Peyer's patch (tissue), 4 donors: ENCODE measurements at regions not wholly inside any gene's neighbourhood (a gene's known extent, or its start where the extent isn't known, plus 50 kb on each side); places are given as distances from the start of the nearest gene placed in this dataset.

Experiments used
- DNase-seq, 3 donors: peaks; one replicate each; pipeline ENCODE4 v3.0.0-alpha.2; 2017 to 2019
- H3K27ac ChIP-seq, 4 donors: fragments of 200-600 bp; sonication (generic); one replicate each; pipeline ENCODE4 v1.5.1; 2016 to 2019
- H3K27me3 ChIP-seq, 2 donors: fragments of 200-600 bp; sonication (generic); one replicate each; pipeline ENCODE4 v1.5.1; 2019
- H3K36me3 ChIP-seq, 3 donors: fragments of 200-600 bp; sonication (generic); one replicate each; pipeline ENCODE4 v1.5.1; 2016 to 2019
- H3K4me1 ChIP-seq, 4 donors: fragments of 200-600 bp; sonication (generic); one replicate each; pipeline ENCODE4 v1.5.1; 2016 to 2019
- H3K4me3 ChIP-seq, 4 donors: fragments of 200-600 bp; sonication (generic); 1 replicate in 3 of 4; 2 replicates in 1 of 4; pipeline ENCODE4 v1.5.1; 2016 to 2019; ENCODE audit warnings: mild to moderate bottlenecking in 1 of 4
- H3K9me3 ChIP-seq, 4 donors: fragments of 200-600 bp; sonication (generic); one replicate each; pipeline ENCODE4 v1.5.1; 2016 to 2019; ENCODE audit warnings: mild to moderate bottlenecking in 1 of 4
- POLR2A ChIP-seq, 2 donors: fragments of 450-650 bp; IDR thresholded peaks; one replicate each; pipeline ENCODE4 v1.5.1; 2017; ENCODE audit warnings: antibody characterized with exemption in 2 of 2, mild to moderate bottlenecking in 2 of 2, moderate library complexity in 2 of 2
- TF ChIP-seq, protein P1 (sequence below), 6 experiments: fragments of 450-650 bp in 4 of 6; fragments of 200-600 bp in 2 of 6; sonication (generic) in 1 of 6; IDR thresholded peaks; one replicate each; pipeline ENCODE4 v1.5.1; 2017 to 2019; ENCODE audit warnings: antibody characterized with exemption in 6 of 6, mild to moderate bottlenecking in 3 of 6, moderate library complexity in 1 of 6

GRCh38 chr15:95417761-95418160 is 912.7 kb upstream of the NR2F2 start:
- H3K27me3 ChIP-seq: no peaks in the 10 kb centered on the region
- no peaks in the 10 kb centered on the region for H3K36me3 ChIP-seq
- TF ChIP-seq POLR2A (IDR thresholded peaks at IDR 0.05): no peak
- no peak overlapping the region for H3K4me3 ChIP-seq
- no peak for DNase-seq
- no peaks in the 10 kb centered on the region for H3K4me1 ChIP-seq
- no peak overlapping the region for H3K27ac ChIP-seq
- no peaks in the 10 kb centered on the region for H3K9me3 ChIP-seq

DNA sequence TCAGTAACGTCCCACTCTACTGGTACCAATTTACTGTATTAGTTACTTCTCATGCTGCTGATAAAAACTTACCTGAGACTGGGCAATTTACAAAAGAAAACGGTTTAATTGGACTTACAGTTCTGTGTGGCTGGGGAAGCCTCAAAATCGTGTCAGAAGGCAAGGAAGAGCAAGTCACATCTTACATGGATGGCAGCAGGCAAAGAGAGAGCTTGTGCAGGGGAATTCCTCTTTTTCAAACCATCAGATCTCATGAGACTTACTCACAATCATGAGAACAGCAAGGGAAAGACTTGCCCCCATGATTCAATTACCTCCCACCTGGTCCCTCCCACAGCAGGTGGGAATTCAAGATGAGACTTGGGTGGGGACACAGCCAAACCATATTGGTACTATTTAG is 908.2 kb upstream of the NR2F2 start:
- Histone ChIP-seq H3K27me3 (no peaks in the 10 kb centered on the region), H3K4me1 (no peaks in the 10 kb centered on the region), H3K9me3 (no peaks in the 10 kb centered on the region)

GRCh38 chr15:95425859-95426258 is 904.6 kb upstream of the NR2F2 start:
- Histone ChIP-seq H3K36me3 (no peaks in the 10 kb centered on the region), H3K9me3 (no peaks in the 10 kb centered on the region), H3K4me1 (no peaks in the 10 kb centered on the region), H3K27ac (no peak overlapping the region), H3K27me3 (no peaks in the 10 kb centered on the region), H3K4me3 (no peak overlapping the region)
- no peak for DNase-seq
- TF ChIP-seq, protein P1, sequence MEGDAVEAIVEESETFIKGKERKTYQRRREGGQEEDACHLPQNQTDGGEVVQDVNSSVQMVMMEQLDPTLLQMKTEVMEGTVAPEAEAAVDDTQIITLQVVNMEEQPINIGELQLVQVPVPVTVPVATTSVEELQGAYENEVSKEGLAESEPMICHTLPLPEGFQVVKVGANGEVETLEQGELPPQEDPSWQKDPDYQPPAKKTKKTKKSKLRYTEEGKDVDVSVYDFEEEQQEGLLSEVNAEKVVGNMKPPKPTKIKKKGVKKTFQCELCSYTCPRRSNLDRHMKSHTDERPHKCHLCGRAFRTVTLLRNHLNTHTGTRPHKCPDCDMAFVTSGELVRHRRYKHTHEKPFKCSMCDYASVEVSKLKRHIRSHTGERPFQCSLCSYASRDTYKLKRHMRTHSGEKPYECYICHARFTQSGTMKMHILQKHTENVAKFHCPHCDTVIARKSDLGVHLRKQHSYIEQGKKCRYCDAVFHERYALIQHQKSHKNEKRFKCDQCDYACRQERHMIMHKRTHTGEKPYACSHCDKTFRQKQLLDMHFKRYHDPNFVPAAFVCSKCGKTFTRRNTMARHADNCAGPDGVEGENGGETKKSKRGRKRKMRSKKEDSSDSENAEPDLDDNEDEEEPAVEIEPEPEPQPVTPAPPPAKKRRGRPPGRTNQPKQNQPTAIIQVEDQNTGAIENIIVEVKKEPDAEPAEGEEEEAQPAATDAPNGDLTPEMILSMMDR (IDR thresholded peaks at IDR 0.05): no peak
- no peak for TF ChIP-seq POLR2A (IDR thresholded peaks at IDR 0.05)

More for the DNA sequence above, 908.2 kb upstream of the NR2F2 start:
- TF ChIP-seq, protein P1 (IDR thresholded peaks at IDR 0.05): no peak
- TF ChIP-seq POLR2A (IDR thresholded peaks at IDR 0.05): no peak
- Histone ChIP-seq H3K4me3 (no peak overlapping the region), H3K27ac (no peak overlapping the region), H3K36me3 (no peaks in the 10 kb centered on the region)
- no peak for DNase-seq

DNA sequence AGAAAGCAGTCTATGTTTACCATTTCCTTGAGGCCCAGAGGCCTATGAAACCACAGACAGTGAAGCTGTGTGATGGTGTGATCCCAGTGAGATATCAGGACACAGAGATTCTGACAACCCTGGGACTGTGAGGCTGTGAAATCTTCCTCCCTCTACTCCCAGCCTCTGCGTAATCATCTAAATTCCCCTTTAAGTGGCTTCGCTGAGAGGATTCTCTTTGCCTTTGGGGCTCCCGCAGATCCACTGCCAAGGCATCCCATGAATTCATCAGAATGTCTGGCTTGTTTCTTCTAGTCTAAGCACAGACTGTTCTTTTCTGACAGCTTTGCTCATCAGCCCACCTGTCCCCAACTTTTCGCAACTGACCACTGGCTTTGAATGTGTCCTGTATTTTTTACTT is 901.2 kb upstream of the NR2F2 start:
- no peaks in the 10 kb centered on the region for H3K27me3 ChIP-seq
- no peak overlapping the region for H3K4me3 ChIP-seq
- H3K36me3 ChIP-seq: no peaks in the 10 kb centered on the region
- H3K27ac ChIP-seq: no peak overlapping the region
- no peaks in the 10 kb centered on the region for H3K9me3 ChIP-seq
- H3K4me1 ChIP-seq: no peaks in the 10 kb centered on the region
- DNase-seq: no peak
- TF ChIP-seq, protein P1 (IDR thresholded peaks at IDR 0.05): no peak
- TF ChIP-seq POLR2A (IDR thresholded peaks at IDR 0.05): no peak

DNA sequence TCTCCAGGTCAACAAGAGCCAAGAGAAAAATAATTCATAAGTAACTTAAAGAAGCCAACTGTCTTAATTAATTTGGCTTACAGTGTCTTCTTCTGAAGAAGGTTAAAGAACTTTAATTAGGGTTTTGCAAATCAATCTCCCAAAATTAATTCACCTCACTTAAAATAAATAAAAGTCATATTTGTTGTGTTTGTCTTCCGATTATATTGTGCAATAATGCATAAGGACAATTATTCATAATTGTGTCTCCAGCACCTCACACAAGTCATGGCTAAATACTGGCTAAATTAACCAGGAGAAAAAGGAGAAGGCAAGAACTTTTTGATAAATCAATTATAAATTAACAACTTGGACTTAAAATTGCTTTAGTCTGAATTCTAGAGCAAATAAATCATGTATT is 899.0 kb upstream of the NR2F2 start:
- H3K27ac ChIP-seq: no peak overlapping the region
- H3K9me3 ChIP-seq: no peaks in the 10 kb centered on the region
- DNase-seq: no peak
- TF ChIP-seq POLR2A (IDR thresholded peaks at IDR 0.05): no peak
- TF ChIP-seq, protein P1 (IDR thresholded peaks at IDR 0.05): no peak
- no peaks in the 10 kb centered on the region for H3K36me3 ChIP-seq
- no peaks in the 10 kb centered on the region for H3K27me3 ChIP-seq
- H3K4me1 ChIP-seq: no peaks in the 10 kb centered on the region
- no peak overlapping the region for H3K4me3 ChIP-seq

DNA sequence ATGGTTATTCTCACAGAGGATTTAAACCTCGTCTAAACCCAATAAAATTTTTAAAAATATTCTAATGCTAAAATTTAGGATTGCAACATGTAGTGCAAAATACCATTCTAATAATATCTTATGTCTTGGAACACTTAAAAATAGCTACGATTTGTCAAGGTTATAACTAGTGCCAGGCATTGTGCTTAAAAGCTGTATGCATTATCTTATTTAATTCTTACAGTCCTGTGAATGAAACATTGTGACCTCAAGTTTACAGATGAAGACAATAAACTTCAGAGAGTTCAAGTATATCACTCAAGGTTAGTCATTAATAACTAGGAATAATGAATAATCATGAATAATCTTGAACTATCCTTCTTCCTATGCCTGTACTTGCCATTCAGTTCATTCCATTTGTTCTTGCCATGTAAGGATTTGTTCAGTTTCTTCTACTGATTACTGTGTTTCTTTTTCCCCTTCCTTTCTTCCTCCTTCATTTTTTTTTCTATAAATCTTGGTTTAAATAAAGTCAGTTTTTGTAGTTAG is 897.6 kb upstream of the NR2F2 start:
- Histone ChIP-seq H3K4me3 (no peak overlapping the region), H3K27ac (no peak overlapping the region), H3K36me3 (no peaks in the 10 kb centered on the region), H3K27me3 (no peaks in the 10 kb centered on the region), H3K9me3 (no peaks in the 10 kb centered on the region), H3K4me1 (no peaks in the 10 kb centered on the region)
- TF ChIP-seq POLR2A (IDR thresholded peaks at IDR 0.05): no peak
- TF ChIP-seq, protein P1 (IDR thresholded peaks at IDR 0.05): no peak
- no peak for DNase-seq
